ENCODE measurements at regions not wholly inside any gene's neighbourhood (a gene's known extent, or its start where the extent isn't known, plus 50 kb on each side); places are given as distances from the start of the nearest gene placed in this dataset.

DNA sequence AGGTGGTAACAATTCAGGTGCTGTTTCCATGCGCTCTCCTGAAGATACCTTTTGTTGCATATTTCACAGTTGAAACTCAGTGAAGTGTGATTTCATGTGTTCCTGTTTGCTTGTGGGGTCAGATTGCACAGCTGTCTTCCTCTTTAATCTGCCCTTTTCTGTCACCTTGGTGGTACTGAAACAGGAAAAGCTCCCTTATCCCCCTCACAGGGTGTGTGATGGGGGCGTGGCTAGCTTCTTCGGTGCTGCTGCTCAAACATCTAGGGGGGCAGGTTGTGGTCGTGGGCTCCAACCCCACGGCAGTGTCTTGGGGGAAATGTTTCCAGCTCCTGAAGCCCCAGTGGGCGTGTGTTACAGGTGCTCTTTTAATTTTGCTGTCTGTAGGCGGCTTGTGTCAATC, 107.4 kb upstream of the KLF14 start:
- TF ChIP-seq POLR2A (IDR thresholded peaks at IDR 0.05; ENCODE audit: low read depth, low read length) = no peak
- peak; percentile 43; the same call in 1 of the 2 replicates for TF ChIP-seq SPI1 (IDR thresholded peaks at IDR 0.05; ENCODE audit: low read depth, low read length)
- TF ChIP-seq TAF1 (IDR thresholded peaks at IDR 0.05; ENCODE audit: low read depth, low read length) = no peak
